IMR-90 (cell line): ENCODE measurements at regions not wholly inside any gene's neighbourhood (a gene's known extent, or its start where the extent isn't known, plus 50 kb on each side); places are given as distances from the start of the nearest gene placed in this dataset.

Experiments
- ATAC-seq: fragments of 200-7000 bp; cut with Tn5 transposase; 2 replicates; pipeline ENCODE4 v1.9.1; 2020; ENCODE audit warnings: low read depth, mild to moderate bottlenecking, moderate library complexity
- BruUV-seq: library from RNA; stranded (reverse); fragments of 400-500 nt; replicated peaks from 2 replicates; lab custom pipeline; 2021; lab: Mats Ljungman, UMichigan
- CTCF ChIA-PET: fragments of 300-600 bp; formaldehyde crosslinking; extraction: SDS; loops from one replicate; lab custom pipeline; 2021; ENCODE audit warnings: antibody characterized with exemption; lab: Yijun Ruan, JAX
- POLR2A ChIA-PET: fragments of 300-600 bp; sonication (Branson Sonifier 250); formaldehyde crosslinking; loops from one replicate; lab custom pipeline; 2022; ENCODE audit warnings: antibody characterized with exemption; ENCODE audit not compliant: unreplicated experiment; lab: Charles Lee
- DNase-seq: peaks from one replicate; pipeline ENCODE4 v3.0.0; 2013
- H2AFZ ChIP-seq: replicated peaks from 2 replicates; pipeline ENCODE3; 2013; ENCODE audit warnings: low read length, mild to moderate bottlenecking; ENCODE audit not compliant: poor library complexity
- H2AK5ac ChIP-seq: 2 replicates; pipeline ENCODE4 v1.6.1; 2013; ENCODE audit warnings: low read depth, low read length, inconsistent platforms
- H2AK9ac ChIP-seq: replicated peaks from 2 replicates; pipeline ENCODE3; 2013; ENCODE audit warnings: mild to moderate bottlenecking, low read depth, low read length, moderate library complexity; ENCODE audit not compliant: poor library complexity
- H2BK120ac ChIP-seq: 2 replicates; pipeline ENCODE4 v1.6.1; 2013; ENCODE audit warnings: low read depth, low read length, inconsistent platforms
- H2BK15ac ChIP-seq: 3 replicates; pipeline ENCODE4 v1.6.1; 2013; ENCODE audit warnings: low read depth, low read length, inconsistent platforms
- H2BK20ac ChIP-seq: 2 replicates; pipeline ENCODE4 v1.6.1; 2013; ENCODE audit warnings: low read depth, mild to moderate bottlenecking, inconsistent platforms, low read length, moderate library complexity
- H2BK5ac ChIP-seq: 2 replicates; pipeline ENCODE4 v1.6.1; 2013; ENCODE audit warnings: mild to moderate bottlenecking, low read depth, low read length, inconsistent platforms; ENCODE audit not compliant: poor library complexity, severe bottlenecking
- H3K14ac ChIP-seq: replicated peaks from 2 replicates; pipeline ENCODE4 v1.6.1; 2013; ENCODE audit warnings: low read depth, low read length, inconsistent platforms
- H3K18ac ChIP-seq: 2 replicates; pipeline ENCODE4 v1.6.1; 2013; ENCODE audit warnings: low read depth, low read length, control low read depth
- H3K23ac ChIP-seq: 2 replicates; pipeline ENCODE4 v1.6.1; 2013; ENCODE audit warnings: low read depth, low read length, inconsistent platforms
- H3K27ac ChIP-seq: 2 replicates; pipeline ENCODE4 v1.5.1; 2013; ENCODE audit warnings: mild to moderate bottlenecking, control low read depth, low read length; ENCODE audit not compliant: insufficient read depth
- H3K27me3 ChIP-seq: 2 replicates; pipeline ENCODE4 v1.6.1; 2013; ENCODE audit warnings: low read length; ENCODE audit not compliant: control insufficient read depth, insufficient read depth
- H3K36me3 ChIP-seq: 2 replicates; pipeline ENCODE4 v1.6.1; 2013; ENCODE audit warnings: low read length, mixed read lengths; ENCODE audit not compliant: control insufficient read depth, insufficient read depth
- H3K4ac ChIP-seq: 2 replicates; pipeline ENCODE4 v1.6.1; 2013; ENCODE audit warnings: low read depth, low read length, inconsistent platforms
- H3K4me1 ChIP-seq: 2 replicates; pipeline ENCODE4 v1.6.1; 2013; ENCODE audit warnings: low read length, mixed read lengths; ENCODE audit not compliant: control insufficient read depth, insufficient read depth
- H3K4me2 ChIP-seq: 2 replicates; pipeline ENCODE4 v1.6.1; 2013; ENCODE audit warnings: low read depth, mild to moderate bottlenecking, control low read depth, low read length, moderate library complexity
- H3K4me3 ChIP-seq: 2 replicates; pipeline ENCODE4 v1.5.1; 2013; ENCODE audit warnings: low read depth, mild to moderate bottlenecking, control low read depth, low read length, moderate library complexity; ENCODE audit not compliant: insufficient read depth
- H3K56ac ChIP-seq: 2 replicates; pipeline ENCODE4 v1.6.1; 2013; ENCODE audit warnings: low read length, inconsistent platforms; ENCODE audit not compliant: insufficient read depth; ENCODE audit errors: extremely low read depth
- H3K79me1 ChIP-seq, 2 experiments: 2 replicates each; pipeline ENCODE4 v1.6.1; 2013; ENCODE audit warnings: low read length in 2 of 2, inconsistent platforms in 1 of 2, low read depth in 1 of 2
- H3K9ac ChIP-seq: 2 replicates; pipeline ENCODE4 v1.6.1; 2013; ENCODE audit warnings: low read depth, low read length, control low read depth
- H3K9me1 ChIP-seq: 2 replicates; pipeline ENCODE4 v1.6.1; 2013; ENCODE audit warnings: low read length, inconsistent platforms; ENCODE audit not compliant: insufficient read depth
- H3K9me3 ChIP-seq: 2 replicates; pipeline ENCODE4 v1.6.1; 2013; ENCODE audit warnings: low read length; ENCODE audit not compliant: control insufficient read depth, insufficient read depth
- H4K20me1 ChIP-seq: 2 replicates; pipeline ENCODE4 v1.6.1; 2013; ENCODE audit warnings: low read length, inconsistent platforms; ENCODE audit not compliant: insufficient read depth
- H4K5ac ChIP-seq: 2 replicates; pipeline ENCODE4 v1.6.1; 2013; ENCODE audit warnings: mild to moderate bottlenecking, low read depth, low read length, control low read depth
- H4K8ac ChIP-seq, 2 experiments: 2 replicates each; pipeline ENCODE4 v1.6.1; 2013; ENCODE audit warnings: low read depth in 2 of 2, low read length in 2 of 2, control low read depth in 1 of 2, inconsistent platforms in 1 of 2
- H4K91ac ChIP-seq: 2 replicates; pipeline ENCODE4 v1.6.1; 2013; ENCODE audit warnings: low read depth, low read length, inconsistent platforms; ENCODE audit not compliant: insufficient read depth
- BHLHE40 ChIP-seq: fragments of 150-350 bp; IDR thresholded peaks from 2 replicates; pipeline ENCODE4 v1.6.1; 2016; ENCODE audit warnings: mild to moderate bottlenecking, low read depth, low read length
- CEBPB ChIP-seq: IDR thresholded peaks from 2 replicates; pipeline ENCODE4 v1.6.1; 2012; ENCODE audit warnings: low read depth, low read length, improper control_type of control experiment
- FOS ChIP-seq: fragments of 150-350 bp; IDR thresholded peaks from 2 replicates; pipeline ENCODE4 v1.6.1; 2016; ENCODE audit warnings: low read depth, low read length
- MAFK ChIP-seq: IDR thresholded peaks from 2 replicates; pipeline ENCODE4 v1.6.1; 2012; ENCODE audit warnings: low read depth, low read length, improper control_type of control experiment
- NFE2L2 ChIP-seq: fragments of 150-350 bp; IDR thresholded peaks from 2 replicates; pipeline ENCODE4 v1.6.1; 2016; ENCODE audit warnings: low read depth, mild to moderate bottlenecking, low read length
- POLR2A ChIP-seq: IDR thresholded peaks from 2 replicates; pipeline ENCODE4 v1.6.1; 2012; ENCODE audit warnings: mild to moderate bottlenecking, low read depth, low read length
- RAD21 ChIP-seq: IDR thresholded peaks from 2 replicates; pipeline ENCODE4 v1.6.1; 2012; ENCODE audit warnings: low read length, improper control_type of control experiment
- RCOR1 ChIP-seq: IDR thresholded peaks from 2 replicates; pipeline ENCODE4 v1.6.1; 2012; ENCODE audit warnings: mild to moderate bottlenecking, low read length, improper control_type of control experiment; ENCODE audit not compliant: insufficient replicate concordance
- SMC3 ChIP-seq: fragments of 150-350 bp; IDR thresholded peaks from 2 replicates; pipeline ENCODE4 v1.6.1; 2016; ENCODE audit warnings: low read depth, mild to moderate bottlenecking, antibody characterized with exemption, low read length, moderate library complexity
- WGBS, 2 experiments: methylation state at CpG; one replicate each; pipeline versions ENCODE4 v1.1.5 to v1.1.7; 2013; ENCODE audit warnings: missing lambda C conversion rate in 2 of 2; ENCODE audit not compliant: insufficient read length in 1 of 2; ENCODE audit errors: extremely low coverage in 2 of 2; 5-methylcytosine and 5-hydroxymethylcytosine counted together
- dilution Hi-C: fragments of 300-500 bp; cut with HindIII; formaldehyde crosslinking; loops from one replicate; pipeline ENCODE4 v1.14.3; 2018; ENCODE audit warnings: low sequenced_read_pairs; ENCODE audit not compliant: unreplicated experiment
- in situ Hi-C: fragments of 300-500 bp; cut with MboI; formaldehyde crosslinking; loops from 3 replicates; pipeline ENCODE4 v1.14.3; 2019; ENCODE audit warnings: low sequenced_read_pairs, inconsistent platforms, mixed read lengths
- intact Hi-C: fragments of 100-400 bp; cut with micrococcal nuclease; formaldehyde crosslinking; loops from 2 replicates; pipeline ENCODE4 v1.10.0; 2022
- TF ChIP-seq, protein P1 (sequence below): fragments of 150-350 bp; IDR thresholded peaks from 2 replicates; pipeline ENCODE4 v1.6.1; 2017; ENCODE audit warnings: mild to moderate bottlenecking, antibody characterized with exemption, low read length, low read depth
- TF ChIP-seq, protein P2 (sequence below): fragments of 150-350 bp; IDR thresholded peaks from 2 replicates; pipeline ENCODE4 v1.6.1; 2016; ENCODE audit warnings: low read depth, mild to moderate bottlenecking, low read length, moderate library complexity, borderline replicate concordance

DNA sequence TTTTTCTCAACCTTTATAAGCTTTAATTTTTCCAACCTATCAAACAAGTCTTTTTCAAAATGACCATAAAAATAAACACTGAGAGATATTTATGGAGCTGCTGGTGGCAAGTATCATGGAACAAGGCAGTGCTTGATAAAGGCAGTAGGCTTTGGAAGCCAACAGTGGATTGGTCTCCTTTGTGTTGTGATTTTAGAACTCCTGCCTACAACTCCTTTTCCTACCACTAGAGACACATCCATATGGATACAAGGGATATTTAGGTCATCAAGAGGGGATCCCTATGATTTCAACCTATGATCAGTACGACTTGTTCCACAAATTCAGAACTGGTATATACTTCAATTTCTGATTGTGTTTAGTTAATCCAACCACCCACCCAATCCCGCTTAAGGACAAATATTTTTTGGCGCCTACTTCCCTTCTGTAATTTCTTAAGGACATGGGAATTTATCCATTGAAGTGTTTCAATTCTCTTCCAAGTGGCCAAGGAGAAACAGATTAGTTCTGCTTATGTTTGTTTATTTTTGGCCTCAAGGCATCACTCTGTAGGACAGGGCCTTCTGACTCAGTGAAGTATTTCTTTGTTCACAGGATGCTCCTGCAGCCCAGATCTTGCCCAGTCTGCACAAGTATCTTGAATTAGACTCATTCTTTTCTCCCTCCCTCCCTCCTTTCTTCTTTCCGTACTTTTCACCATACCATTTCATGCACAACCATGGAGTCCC is 2119.6 kb upstream of the PIK3C3 start:
- no peak overlapping the region for H2AFZ ChIP-seq
- no peak overlapping the region for H3K56ac ChIP-seq
- no peak overlapping the region for H2AK9ac ChIP-seq
- POLR2A ChIA-PET, result no interaction called here
- H3K9me1 ChIP-seq, result no peaks in the 10 kb centered on the region
- TF ChIP-seq RCOR1 (no peak), BHLHE40 (no peak), RAD21 (no peak), MAFK (no peak), CEBPB (no peak), POLR2A (no peak), FOS (no peak), SMC3 (no peak), NFE2L2 (no peak)
- TF ChIP-seq, protein P1, sequence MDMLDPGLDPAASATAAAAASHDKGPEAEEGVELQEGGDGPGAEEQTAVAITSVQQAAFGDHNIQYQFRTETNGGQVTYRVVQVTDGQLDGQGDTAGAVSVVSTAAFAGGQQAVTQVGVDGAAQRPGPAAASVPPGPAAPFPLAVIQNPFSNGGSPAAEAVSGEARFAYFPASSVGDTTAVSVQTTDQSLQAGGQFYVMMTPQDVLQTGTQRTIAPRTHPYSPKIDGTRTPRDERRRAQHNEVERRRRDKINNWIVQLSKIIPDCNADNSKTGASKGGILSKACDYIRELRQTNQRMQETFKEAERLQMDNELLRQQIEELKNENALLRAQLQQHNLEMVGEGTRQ, result no peak
- TF ChIP-seq, protein P2, sequence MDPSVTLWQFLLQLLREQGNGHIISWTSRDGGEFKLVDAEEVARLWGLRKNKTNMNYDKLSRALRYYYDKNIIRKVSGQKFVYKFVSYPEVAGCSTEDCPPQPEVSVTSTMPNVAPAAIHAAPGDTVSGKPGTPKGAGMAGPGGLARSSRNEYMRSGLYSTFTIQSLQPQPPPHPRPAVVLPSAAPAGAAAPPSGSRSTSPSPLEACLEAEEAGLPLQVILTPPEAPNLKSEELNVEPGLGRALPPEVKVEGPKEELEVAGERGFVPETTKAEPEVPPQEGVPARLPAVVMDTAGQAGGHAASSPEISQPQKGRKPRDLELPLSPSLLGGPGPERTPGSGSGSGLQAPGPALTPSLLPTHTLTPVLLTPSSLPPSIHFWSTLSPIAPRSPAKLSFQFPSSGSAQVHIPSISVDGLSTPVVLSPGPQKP, result no peak
- H4K91ac ChIP-seq, result no peak overlapping the region
- H4K20me1 ChIP-seq, result no peaks in the 10 kb centered on the region
- no peak overlapping the region for H3K4me2 ChIP-seq
- H3K9ac ChIP-seq, result no peak overlapping the region
- H3K4me1 ChIP-seq, result no peaks in the 10 kb centered on the region
- no peak overlapping the region for H3K14ac ChIP-seq
- H3K79me1 ChIP-seq, result no peaks in the 10 kb centered on the region
- H4K8ac ChIP-seq, result no peak overlapping the region
- no peaks in the 10 kb centered on the region for H3K9me3 ChIP-seq
- intact Hi-C loops, result no loop called here
- no peak overlapping the region for H3K27ac ChIP-seq
- H3K4ac ChIP-seq, result no peak overlapping the region
- dilution Hi-C loops, result no loop called here
- in situ Hi-C loops, result no loop called here
- no peak overlapping the region for H3K23ac ChIP-seq
- no peaks in the 10 kb centered on the region for H3K36me3 ChIP-seq
- DNase-seq (peak; percentile 2), ATAC-seq (0 out of 2 replicates have a peak, but pooled peaks have one; percentile 14)
- H3K27me3 ChIP-seq, result no peaks in the 10 kb centered on the region
- H2BK120ac ChIP-seq, result no peak overlapping the region
- CTCF ChIA-PET, result interaction anchor here (0.7 kb wide), 2 partner anchors 29 to 717 kb away, joined by 3 read pairs; no protein-coding TSS in a partner anchor
- WGBS, 2 experiments, result no CpG with 5 or more reads among the region's 4 CpGs
- BruUV-seq, result no TSS peak
- H2BK20ac ChIP-seq, result no peak overlapping the region
- no peak overlapping the region for H4K5ac ChIP-seq
- H2AK5ac ChIP-seq, result no peak overlapping the region
- no peak overlapping the region for H2BK5ac ChIP-seq
- no peak overlapping the region for H3K4me3 ChIP-seq
- H3K18ac ChIP-seq, result no peak overlapping the region
- H2BK15ac ChIP-seq, result no peak overlapping the region
